Sigmoid colon (tissue), 4 donors: ENCODE measurements at regions not wholly inside any gene's neighbourhood (a gene's known extent, or its start where the extent isn't known, plus 50 kb on each side); places are given as distances from the start of the nearest gene placed in this dataset.

Experiments
- EP300 ChIP-seq, 4 donors: sonication (generic); formaldehyde crosslinking; IDR thresholded peaks; one replicate each; pipeline ENCODE4 v1.6.1; 2017; ENCODE audit warnings: antibody characterized with exemption in 4 of 4
- POLR2A ChIP-seq, 2 donors: fragments of 450-650 bp; IDR thresholded peaks; one replicate each; pipeline ENCODE4 v1.6.1; 2016; ENCODE audit warnings: antibody characterized with exemption in 2 of 2, mild to moderate bottlenecking in 2 of 2, moderate library complexity in 2 of 2
- TF ChIP-seq, protein P1 (sequence below), 4 experiments: fragments of 450-650 bp in 3 of 4; fragments of 200-600 bp in 1 of 4; IDR thresholded peaks; one replicate each; pipeline ENCODE4 v1.5.1; 2016 to 2019; ENCODE audit warnings: antibody characterized with exemption in 4 of 4, mild to moderate bottlenecking in 3 of 4, moderate library complexity in 2 of 4

DNA sequence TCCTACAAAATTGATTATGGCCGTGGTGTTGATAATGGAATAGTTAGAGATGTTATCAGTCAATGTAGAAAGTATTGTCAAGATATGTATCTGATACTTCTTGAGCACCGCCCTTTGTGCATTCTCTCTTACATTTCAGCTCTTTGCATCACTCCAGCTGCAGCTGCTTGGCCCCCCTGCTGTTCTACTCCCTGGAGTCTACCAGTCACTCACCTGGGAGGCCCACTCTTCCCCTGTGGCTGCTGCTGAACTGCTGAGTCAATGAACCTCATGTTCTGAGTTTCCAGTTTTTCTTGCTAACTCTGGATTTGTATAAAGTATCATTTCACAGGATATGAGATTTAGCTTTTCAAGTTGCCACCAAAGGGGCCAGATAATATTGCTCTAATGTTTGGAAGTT is 312.8 kb upstream of the SLC16A7 start:
- TF ChIP-seq, protein P1, sequence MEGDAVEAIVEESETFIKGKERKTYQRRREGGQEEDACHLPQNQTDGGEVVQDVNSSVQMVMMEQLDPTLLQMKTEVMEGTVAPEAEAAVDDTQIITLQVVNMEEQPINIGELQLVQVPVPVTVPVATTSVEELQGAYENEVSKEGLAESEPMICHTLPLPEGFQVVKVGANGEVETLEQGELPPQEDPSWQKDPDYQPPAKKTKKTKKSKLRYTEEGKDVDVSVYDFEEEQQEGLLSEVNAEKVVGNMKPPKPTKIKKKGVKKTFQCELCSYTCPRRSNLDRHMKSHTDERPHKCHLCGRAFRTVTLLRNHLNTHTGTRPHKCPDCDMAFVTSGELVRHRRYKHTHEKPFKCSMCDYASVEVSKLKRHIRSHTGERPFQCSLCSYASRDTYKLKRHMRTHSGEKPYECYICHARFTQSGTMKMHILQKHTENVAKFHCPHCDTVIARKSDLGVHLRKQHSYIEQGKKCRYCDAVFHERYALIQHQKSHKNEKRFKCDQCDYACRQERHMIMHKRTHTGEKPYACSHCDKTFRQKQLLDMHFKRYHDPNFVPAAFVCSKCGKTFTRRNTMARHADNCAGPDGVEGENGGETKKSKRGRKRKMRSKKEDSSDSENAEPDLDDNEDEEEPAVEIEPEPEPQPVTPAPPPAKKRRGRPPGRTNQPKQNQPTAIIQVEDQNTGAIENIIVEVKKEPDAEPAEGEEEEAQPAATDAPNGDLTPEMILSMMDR (IDR thresholded peaks at IDR 0.05), result no peak
- TF ChIP-seq EP300 (IDR thresholded peaks at IDR 0.05) (no peak), POLR2A (IDR thresholded peaks at IDR 0.05) (no peak)
